Neural crest cell (in vitro differentiated cells): ENCODE measurements at regions not wholly inside any gene's neighbourhood (a gene's known extent, or its start where the extent isn't known, plus 50 kb on each side); places are given as distances from the start of the nearest gene placed in this dataset.
"Not testable (repeated sequence)": the region's sequence is repeated elsewhere in the genome, so short reads cannot be mapped to it uniquely, and the experiment has no call there.

ENCODE experiments used
- DNase-seq: peaks from one replicate; pipeline ENCODE4 v3.0.0; 2021; ENCODE audit warnings: low read depth, mixed read lengths, low spot score
- H3K27ac Mint-ChIP-seq: one replicate; pipeline ENCODE4 v1.8.0; 2021; ENCODE audit warnings: mild to moderate bottlenecking, mixed read lengths; ENCODE audit not compliant: unreplicated experiment
- H3K27me3 Mint-ChIP-seq: 2 replicates; pipeline ENCODE4 v1.8.0; 2021; ENCODE audit warnings: low read depth, mild to moderate bottlenecking, mixed read lengths
- H3K36me3 Mint-ChIP-seq: 2 replicates; pipeline ENCODE4 v1.8.0; 2021; ENCODE audit warnings: low read depth, mild to moderate bottlenecking, mixed read lengths
- H3K4me1 Mint-ChIP-seq: 2 replicates; pipeline ENCODE4 v1.8.0; 2021; ENCODE audit warnings: mixed read lengths
- H3K4me3 Mint-ChIP-seq: one replicate; pipeline ENCODE4 v1.8.0; 2021; ENCODE audit warnings: mild to moderate bottlenecking, mixed read lengths
- H3K9me3 Mint-ChIP-seq: 2 replicates; pipeline ENCODE4 v1.8.0; 2021; ENCODE audit warnings: mixed read lengths
- CTCF ChIP-seq: fragments of 200-600 bp; sonication (generic); conservative IDR thresholded peaks from 2 replicates; pipeline ENCODE4 v1.5.0; 2021; ENCODE audit warnings: antibody characterized with exemption, mild to moderate bottlenecking

DNA sequence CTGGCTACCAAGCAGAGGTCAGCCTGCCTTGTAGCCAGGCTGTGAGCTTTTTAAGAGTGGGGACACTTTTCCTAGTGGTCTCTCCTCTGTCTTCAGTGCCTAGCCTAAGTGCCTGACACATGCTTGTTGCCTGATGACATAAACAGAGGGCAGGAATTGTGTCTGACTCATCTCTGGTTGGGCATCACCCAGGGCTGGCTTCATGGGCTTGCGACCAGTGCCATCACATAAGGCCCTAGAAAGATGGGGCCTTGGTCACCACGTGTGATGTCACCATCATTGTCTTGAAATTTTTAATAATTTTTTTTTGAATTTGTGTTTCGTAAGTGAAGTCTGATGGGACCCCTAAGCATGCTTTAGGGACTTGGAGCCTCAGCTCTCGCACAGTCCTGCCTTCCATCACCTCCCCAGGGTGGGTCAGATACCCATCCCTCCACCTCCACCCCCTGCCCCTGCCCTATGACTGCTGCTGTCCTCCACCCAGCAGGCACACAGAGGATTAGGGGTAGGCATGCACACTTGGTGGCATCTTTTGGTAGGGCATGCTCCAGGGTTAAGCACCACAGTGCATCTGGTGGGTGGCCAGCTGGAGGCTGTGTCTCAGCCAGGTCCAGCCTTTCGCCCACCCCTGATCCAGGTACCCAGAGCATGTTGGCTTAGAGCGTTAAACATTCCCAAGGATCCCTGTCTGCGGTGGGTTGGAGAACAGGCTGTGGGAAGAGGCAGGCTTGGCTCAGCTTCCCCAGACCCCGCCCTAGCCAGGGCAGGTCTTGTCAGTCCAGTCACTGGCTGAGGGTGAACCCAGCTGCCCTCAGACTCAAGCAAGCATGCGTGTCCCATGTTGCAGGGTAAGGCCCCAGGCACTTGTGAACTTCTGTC is 80.1 kb upstream of the SH3PXD2B start:
- no peaks in the 10 kb centered on the region for H3K27me3 Mint-ChIP-seq
- no peak for DNase-seq
- TF ChIP-seq CTCF: no peak
- no peak overlapping the region for H3K4me3 Mint-ChIP-seq
- H3K36me3 Mint-ChIP-seq: no peaks in the 10 kb centered on the region
- H3K4me1 Mint-ChIP-seq: no peaks in the 10 kb centered on the region
- H3K27ac Mint-ChIP-seq: no peak overlapping the region
- H3K9me3 Mint-ChIP-seq: no peaks in the 10 kb centered on the region

DNA sequence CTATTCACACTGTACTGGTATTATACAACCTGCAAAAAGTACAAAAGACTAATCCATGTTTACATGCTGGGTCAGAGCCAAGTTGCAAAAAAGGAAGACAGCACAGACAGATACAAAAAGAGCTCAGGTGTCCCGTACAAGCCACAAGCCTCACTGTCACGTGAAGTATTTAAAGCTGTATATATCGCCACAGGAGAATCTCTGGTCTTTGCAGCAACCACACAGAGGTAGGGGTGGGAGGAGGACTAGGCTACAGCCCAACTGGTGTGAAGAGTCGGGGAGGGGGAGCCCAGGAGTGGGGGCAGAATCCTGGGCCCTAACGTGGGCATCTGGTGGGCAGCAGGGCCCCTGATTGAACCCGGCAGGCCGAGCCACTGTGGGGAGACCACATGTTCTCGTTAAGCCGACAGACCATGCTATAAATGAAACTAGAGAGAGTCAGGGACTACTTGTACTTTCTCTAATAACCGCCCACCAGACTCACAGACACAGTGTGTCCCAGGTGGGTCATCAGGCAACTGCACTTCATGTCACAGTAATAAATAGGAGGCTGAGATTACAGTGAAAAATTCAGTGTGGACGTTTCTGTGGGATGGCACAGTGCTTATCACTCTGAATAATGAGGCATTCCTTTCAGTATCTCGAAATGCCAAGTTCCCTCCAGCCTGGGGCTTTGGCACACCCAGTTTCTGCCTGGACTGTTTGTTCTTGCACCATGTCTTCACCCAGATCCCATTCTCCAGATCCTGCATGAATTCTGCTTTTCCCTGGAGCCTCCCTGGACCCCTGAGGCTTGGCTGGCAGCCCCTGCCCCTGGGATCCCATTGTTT is 79.3 kb upstream of the SH3PXD2B start:
- no peak for DNase-seq
- Mint-ChIP-seq H3K4me3 (no peak overlapping the region), H3K27ac (no peak overlapping the region), H3K36me3 (no peaks in the 10 kb centered on the region), H3K27me3 (no peaks in the 10 kb centered on the region), H3K9me3 (peaks cover 3% of the 10 kb centered on the region), H3K4me1 (no peaks in the 10 kb centered on the region)
- TF ChIP-seq CTCF: no peak

DNA sequence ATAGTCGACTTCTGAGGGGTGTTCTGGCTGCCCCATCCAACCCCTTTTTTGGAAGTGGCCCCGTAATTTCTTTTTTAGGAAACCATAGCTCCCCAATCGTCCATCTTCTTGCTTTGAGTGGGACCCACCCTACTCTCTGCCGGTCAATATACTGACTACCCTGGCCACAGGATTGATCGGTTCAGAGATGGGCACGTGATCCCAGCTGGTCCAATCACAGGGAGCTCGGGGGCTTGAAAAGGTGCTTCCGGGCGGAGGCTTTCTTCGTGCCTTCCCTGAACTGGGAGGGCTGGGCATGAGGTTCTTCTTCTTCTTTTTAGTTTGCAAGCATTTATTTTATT is 78.7 kb upstream of the SH3PXD2B start:
- no peak overlapping the region for H3K27ac Mint-ChIP-seq
- DNase-seq: no peak

GRCh38 chr5:172532439-172532838 is 78.1 kb upstream of the SH3PXD2B start:
- not testable (repeated sequence) for H3K4me3 Mint-ChIP-seq, DNase-seq

More for the DNA sequence above, 78.7 kb upstream of the SH3PXD2B start:
- TF ChIP-seq CTCF: no peak
- H3K36me3 Mint-ChIP-seq: no peaks in the 10 kb centered on the region
- no peaks in the 10 kb centered on the region for H3K4me1 Mint-ChIP-seq
- H3K27me3 Mint-ChIP-seq: no peaks in the 10 kb centered on the region
- peaks cover 3% of the 10 kb centered on the region for H3K9me3 Mint-ChIP-seq
- no peak overlapping the region for H3K4me3 Mint-ChIP-seq

DNA sequence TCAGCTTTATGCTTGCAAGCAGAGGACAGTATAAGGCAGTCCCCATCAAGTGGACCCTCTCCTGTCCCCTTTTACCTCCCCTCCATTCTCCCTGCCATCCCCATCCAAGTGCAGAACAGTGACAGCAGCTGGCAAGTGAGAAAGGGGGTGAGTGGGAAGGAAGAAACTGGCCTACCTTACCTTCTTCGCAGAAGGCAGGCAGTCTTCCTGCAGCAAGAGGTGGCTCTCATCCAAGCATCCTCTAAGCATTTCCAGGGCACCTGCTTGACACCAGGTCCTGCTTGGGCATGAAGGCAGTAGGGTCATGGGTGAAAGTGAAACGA is 77.3 kb upstream of the SH3PXD2B start:
- no peaks in the 10 kb centered on the region for H3K4me1 Mint-ChIP-seq
- DNase-seq: no peak
- H3K36me3 Mint-ChIP-seq: no peaks in the 10 kb centered on the region
- H3K4me3 Mint-ChIP-seq: no peak overlapping the region
- H3K27ac Mint-ChIP-seq: no peak overlapping the region
- peaks cover 3% of the 10 kb centered on the region for H3K9me3 Mint-ChIP-seq
- H3K27me3 Mint-ChIP-seq: no peaks in the 10 kb centered on the region
- no peak for TF ChIP-seq CTCF

More at GRCh38 chr5:172532439-172532838, 78.1 kb upstream of the SH3PXD2B start:
- H3K27ac Mint-ChIP-seq, H3K9me3 Mint-ChIP-seq, H3K36me3 Mint-ChIP-seq, H3K4me1 Mint-ChIP-seq, H3K27me3 Mint-ChIP-seq: not testable (repeated sequence)
